Naive thymus-derived CD8-positive, alpha-beta T cell (primary cell): ENCODE measurements at regions not wholly inside any gene's neighbourhood (a gene's known extent, or its start where the extent isn't known, plus 50 kb on each side); places are given as distances from the start of the nearest gene placed in this dataset.

Experiments used
- ATAC-seq, 2 donors: fragments of 150-1000 bp; cut with Tn5 transposase in 1 of 2; sonication (Bioruptor Pico), chemical (Tn5 transposase) in 1 of 2; 1 replicate in 1 of 2; 2 replicates in 1 of 2; pipeline ENCODE4 v1.10.0; 2021; ENCODE audit warnings: mild to moderate bottlenecking in 2 of 2, moderate library complexity in 2 of 2
- POLR2A ChIA-PET: fragments of 350-600 bp; sonication (Branson Sonifier 250); formaldehyde crosslinking; loops from one replicate; lab custom pipeline; 2021; ENCODE audit warnings: antibody characterized with exemption; lab: Charles Lee
- DNase-seq, 10 donors: peaks; one replicate each; pipeline versions ENCODE4 v3.0.0 to v3.0.0-alpha.2; 2020 to 2022
- H3K27ac Mint-ChIP-seq, 10 donors: one replicate each; pipeline ENCODE4 v1.8.0; 2020 to 2022; ENCODE audit warnings: mild to moderate bottlenecking in 10 of 10, mixed read lengths in 10 of 10, moderate library complexity in 4 of 10, inconsistent platforms in 1 of 10
- H3K27me3 Mint-ChIP-seq, 5 donors: one replicate each; pipeline ENCODE4 v1.8.0; 2021 to 2022; ENCODE audit warnings: mixed read lengths in 5 of 5
- H3K36me3 Mint-ChIP-seq, 3 donors: one replicate each; pipeline ENCODE4 v1.8.0; 2020 to 2022; ENCODE audit warnings: mixed read lengths in 3 of 3, mild to moderate bottlenecking in 2 of 3, inconsistent platforms in 1 of 3
- H3K4me1 Mint-ChIP-seq, 4 donors: one replicate each; pipeline ENCODE4 v1.8.0; 2021 to 2022; ENCODE audit warnings: mixed read lengths in 4 of 4
- H3K4me3 Mint-ChIP-seq, 10 donors: one replicate each; pipeline ENCODE4 v1.8.0; 2020 to 2022; ENCODE audit warnings: mild to moderate bottlenecking in 10 of 10, mixed read lengths in 10 of 10, moderate library complexity in 6 of 10, inconsistent platforms in 1 of 10
- H3K9me3 Mint-ChIP-seq, 9 donors: one replicate each; pipeline ENCODE4 v1.8.0; 2020 to 2022; ENCODE audit warnings: mixed read lengths in 9 of 9, mild to moderate bottlenecking in 3 of 9, inconsistent platforms in 1 of 9, moderate library complexity in 1 of 9

GRCh38 chr21:17903929-17904639 lies 84.9 kb upstream of the C21orf91 start:
- Mint-ChIP-seq H3K36me3 (peaks cover 0 to 10% (median 1%) of the 10 kb centered on the region in 3 donors), H3K9me3 (peaks cover 0 to 14% (median 2%) of the 10 kb centered on the region in 9 donors), H3K27ac (no peak overlapping the region), H3K4me1 (peaks cover 0 to 5% (median under 1%) of the 10 kb centered on the region in 4 donors), H3K4me3 (no peak overlapping the region), H3K27me3 (peaks cover 0 to 5% (median 0%) of the 10 kb centered on the region in 5 donors)
- POLR2A ChIA-PET, result interaction anchor here (0.6 kb wide), 1 partner anchor 201 kb away, joined by 3 read pairs; no protein-coding TSS in a partner anchor
- DNase-seq, result no peak
- no peak for ATAC-seq

GRCh38 chr21:17903029-17903806 lies 84.1 kb upstream of the C21orf91 start:
- Mint-ChIP-seq H3K27me3 (peaks cover 0 to 5% (median 0%) of the 10 kb centered on the region in 5 donors), H3K27ac (no peak overlapping the region), H3K4me3 (no peak overlapping the region), H3K36me3 (peaks cover 0 to 18% (median 5%) of the 10 kb centered on the region in 3 donors), H3K9me3 (peaks cover 0 to 23% (median 4%) of the 10 kb centered on the region in 9 donors), H3K4me1 (peaks cover 0 to 5% (median under 1%) of the 10 kb centered on the region in 4 donors)
- peak in 1 of 2 donors; percentile 62 for ATAC-seq
- peak in 3 of 10 donors; percentile 55 to 57 (median 56) for DNase-seq
- POLR2A ChIA-PET, result interaction anchor here (0.6 kb wide), 1 partner anchor 200 kb away, joined by 3 read pairs; no protein-coding TSS in a partner anchor

GRCh38 chr21:17901458-17902079 lies 82.4 kb upstream of the C21orf91 start:
- Mint-ChIP-seq H3K27ac (peak overlapping the region in 2 of 10 donors; percentile 21 to 69), H3K27me3 (peaks cover 0 to 5% (median 0%) of the 10 kb centered on the region in 5 donors), H3K9me3 (peaks cover 0 to 36% (median 5%) of the 10 kb centered on the region in 9 donors), H3K4me1 (peaks cover 0 to 11% (median under 1%) of the 10 kb centered on the region in 4 donors), H3K36me3 (peaks cover 0 to 32% (median 5%) of the 10 kb centered on the region in 3 donors), H3K4me3 (no peak overlapping the region)
- ATAC-seq (no peak), DNase-seq (no peak)
- POLR2A ChIA-PET, result no interaction called here

- DNase-seq (no peak), ATAC-seq (no peak)
- POLR2A ChIA-PET, result no interaction called here
- Mint-ChIP-seq H3K9me3 (peaks cover 0 to 40% (median 5%) of the 10 kb centered on the region in 9 donors), H3K27me3 (peaks cover 0 to 5% (median 0%) of the 10 kb centered on the region in 5 donors), H3K27ac (peak overlapping the region in 2 of 10 donors; percentile 68 to 85), H3K4me1 (peaks cover 0 to 11% (median under 1%) of the 10 kb centered on the region in 4 donors), H3K36me3 (peaks cover 0 to 33% (median 7%) of the 10 kb centered on the region in 3 donors), H3K4me3 (no peak overlapping the region)
These were observed 81.8 kb upstream of the C21orf91 start for GRCh38 chr21:17900990-17901385.

- H3K9me3 Mint-ChIP-seq, result peaks cover 0 to 40% (median 5%) of the 10 kb centered on the region in 9 donors
- POLR2A ChIA-PET, result no interaction called here
- peaks cover 0 to 33% (median 7%) of the 10 kb centered on the region in 3 donors for H3K36me3 Mint-ChIP-seq
- H3K4me3 Mint-ChIP-seq, result no peak overlapping the region
- H3K27ac Mint-ChIP-seq, result peak overlapping the region in 1 of 10 donors; percentile 68
- peaks cover 0 to 4% (median 0%) of the 10 kb centered on the region in 5 donors for H3K27me3 Mint-ChIP-seq
- ATAC-seq (no peak), DNase-seq (no peak)
- peaks cover 0 to 11% (median under 1%) of the 10 kb centered on the region in 4 donors for H3K4me1 Mint-ChIP-seq
These were observed 81.3 kb upstream of the C21orf91 start for GRCh38 chr21:17900281-17900989.

GRCh38 chr21:17889171-17889570 lies 70.0 kb upstream of the C21orf91 start:
- ATAC-seq (no peak), DNase-seq (no peak)
- Mint-ChIP-seq H3K9me3 (peaks cover 0 to 4% (median 0%) of the 10 kb centered on the region in 9 donors), H3K27me3 (peaks cover 0 to 1% (median 0%) of the 10 kb centered on the region in 5 donors), H3K36me3 (peaks cover 0 to 6% (median 2%) of the 10 kb centered on the region in 3 donors), H3K4me3 (no peak overlapping the region), H3K27ac (no peak overlapping the region), H3K4me1 (no peaks in the 10 kb centered on the region)
- POLR2A ChIA-PET, result no interaction called here

GRCh38 chr21:17869115-17869514 lies 50.0 kb upstream of the C21orf91 start:
- POLR2A ChIA-PET, result no interaction called here
- DNase-seq (no peak), ATAC-seq (no peak)
- Mint-ChIP-seq H3K36me3 (no peaks in the 10 kb centered on the region), H3K27ac (no peak overlapping the region), H3K4me3 (no peak overlapping the region), H3K27me3 (no peaks in the 10 kb centered on the region), H3K9me3 (peaks cover 0 to 17% (median 0%) of the 10 kb centered on the region in 9 donors), H3K4me1 (no peaks in the 10 kb centered on the region)
